ENCODE measurements at regions not wholly inside any gene's neighbourhood (a gene's known extent, or its start where the extent isn't known, plus 50 kb on each side); places are given as distances from the start of the nearest gene placed in this dataset.

DNA sequence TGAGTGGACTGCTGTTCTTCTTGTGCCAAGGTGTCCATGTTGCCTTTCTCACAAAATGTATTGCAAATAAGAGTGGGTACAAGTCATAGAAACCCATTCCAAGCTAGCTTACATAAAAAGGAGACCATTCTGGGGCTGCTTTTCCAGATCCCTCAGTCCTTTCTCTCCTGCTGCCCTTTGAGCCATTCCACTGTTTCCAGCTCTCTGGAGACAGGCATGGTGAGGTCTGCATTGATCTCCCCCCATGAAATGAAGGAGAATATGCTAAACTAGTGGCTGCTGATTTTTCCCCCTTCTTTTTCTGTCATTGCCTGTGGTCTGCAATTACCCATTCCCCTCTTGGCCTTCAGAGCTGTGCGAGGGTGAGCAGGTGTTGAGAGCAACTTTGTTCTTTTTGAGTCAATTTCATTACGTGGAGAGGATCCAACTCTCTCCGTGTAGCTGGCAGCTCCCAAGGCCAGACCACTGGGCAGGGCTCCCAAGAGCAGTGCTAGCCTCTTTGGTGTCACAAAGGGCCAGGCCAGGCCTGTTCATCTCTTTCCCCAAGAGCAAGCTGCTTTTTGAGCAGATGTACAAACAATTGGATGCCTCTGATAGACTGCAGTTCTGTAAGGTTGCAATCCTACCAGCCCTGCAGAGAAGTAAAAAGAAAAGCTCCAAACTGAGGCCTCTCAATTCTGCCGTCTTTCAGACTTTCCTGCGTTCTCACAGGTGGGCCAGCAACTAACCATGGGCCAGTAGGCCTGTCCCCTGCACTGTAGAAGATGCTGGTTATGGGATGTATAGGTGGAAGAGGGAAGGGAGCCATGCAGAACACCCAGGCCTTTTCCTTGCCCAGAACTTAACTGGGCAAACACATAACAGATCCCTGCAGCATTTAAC is 96.1 kb upstream of the ARMC2 start:
- no peak for DNase-seq

DNA sequence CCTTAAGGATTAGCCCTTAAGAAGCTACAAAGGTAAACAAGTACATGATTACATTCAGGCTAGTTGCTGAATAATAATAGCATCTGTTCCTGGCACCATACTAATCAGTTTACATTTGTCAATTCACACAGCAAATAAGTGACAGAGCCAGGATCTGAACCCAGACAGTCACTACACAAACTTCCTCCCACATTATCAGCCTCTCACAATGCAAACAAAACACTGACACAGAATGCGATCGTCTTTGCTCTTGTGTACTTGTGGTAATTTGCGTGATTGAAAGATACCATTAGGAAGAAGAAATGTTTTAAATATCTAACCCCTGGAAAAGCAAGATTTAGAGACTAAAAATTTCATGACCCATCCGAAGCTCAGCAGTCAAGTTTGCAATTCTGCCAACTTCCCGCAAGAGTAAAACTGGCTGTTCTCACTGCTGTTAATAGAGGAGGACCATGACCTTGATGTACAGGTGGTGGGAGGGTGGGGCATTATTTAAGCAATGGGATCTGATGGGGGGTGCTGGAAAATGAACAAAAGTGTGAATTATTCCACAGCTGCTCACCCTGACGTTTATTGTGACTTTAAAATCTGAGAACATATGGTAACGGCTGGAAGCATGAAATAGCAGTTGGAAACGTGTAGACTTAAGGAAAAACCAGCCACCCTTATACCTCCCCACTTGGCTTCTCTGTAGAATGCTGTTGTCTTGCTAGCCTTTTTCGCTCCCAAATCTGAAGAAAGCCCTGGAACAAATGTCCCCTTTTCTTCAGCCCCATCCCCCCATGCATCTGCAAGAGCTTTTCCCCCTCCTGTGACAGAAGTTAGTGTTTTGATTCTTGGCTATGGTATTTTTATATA is 95.3 kb upstream of the ARMC2 start:
- DNase-seq, result no peak

DNA sequence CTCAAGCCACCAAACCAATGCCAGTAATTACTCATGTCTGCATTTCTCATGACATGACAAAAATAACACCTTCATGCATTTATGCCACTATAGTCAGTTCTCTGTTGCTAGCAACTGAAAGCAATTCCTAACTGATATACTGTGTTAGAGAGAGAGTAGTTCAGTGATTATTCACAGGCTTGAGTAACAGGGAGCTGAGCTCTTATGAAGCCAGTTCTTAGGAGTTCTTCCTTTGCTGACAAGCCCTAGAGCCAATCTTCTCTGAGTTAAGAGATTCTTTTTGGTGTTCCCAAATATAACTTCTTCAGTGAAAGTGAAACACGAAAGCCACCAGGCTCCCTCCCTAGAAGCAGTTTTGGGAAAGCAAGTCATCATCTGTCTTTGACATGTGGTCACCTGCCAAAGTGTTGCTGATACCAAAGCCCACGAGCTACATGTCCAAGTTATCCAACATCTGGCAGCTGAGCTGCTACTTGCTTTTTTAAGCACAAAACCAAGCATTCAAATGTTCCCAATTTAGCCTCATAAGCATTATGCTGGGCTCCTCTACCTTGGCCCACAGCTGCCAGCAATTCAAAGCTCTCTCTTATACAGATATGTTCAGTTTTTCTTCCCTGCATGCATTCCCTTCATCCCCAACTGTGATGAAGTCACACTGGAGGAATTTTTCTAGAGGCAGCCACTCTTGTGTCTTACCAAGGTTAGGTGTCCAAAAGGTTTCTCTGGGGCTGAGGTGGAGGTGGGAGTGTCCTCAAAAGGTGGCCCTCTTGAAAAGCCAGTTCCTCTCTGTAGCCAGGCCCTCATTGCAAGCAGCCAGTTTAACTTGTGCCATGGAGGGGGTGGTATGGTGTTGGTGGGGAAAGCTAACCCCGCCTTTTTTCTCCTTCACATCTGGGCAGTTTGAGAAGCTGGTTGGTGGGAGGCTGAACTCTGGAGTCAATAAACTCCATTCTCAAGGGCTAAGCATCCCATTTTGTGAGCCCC is 92.7 kb upstream of the ARMC2 start:
- no peak for DNase-seq

DNA sequence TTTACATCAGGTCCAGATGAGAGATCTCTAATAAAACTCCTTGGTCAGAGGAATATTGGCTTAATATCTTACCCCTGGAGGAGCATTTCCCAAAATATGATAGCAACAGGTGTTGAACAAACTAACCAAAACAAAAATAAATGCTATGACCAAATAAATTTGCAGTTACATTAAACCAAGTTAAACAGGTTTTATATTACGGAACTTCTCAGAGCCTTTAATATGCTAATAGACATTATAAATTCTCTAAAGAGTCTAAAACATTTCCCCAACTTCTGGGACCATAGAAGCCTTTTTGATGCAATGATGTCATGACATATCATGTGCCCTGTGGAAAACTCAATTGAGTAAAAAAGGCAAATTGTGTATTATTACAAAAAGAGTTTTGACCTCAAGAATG is 90.9 kb upstream of the ARMC2 start:
- no peak for DNase-seq

DNA sequence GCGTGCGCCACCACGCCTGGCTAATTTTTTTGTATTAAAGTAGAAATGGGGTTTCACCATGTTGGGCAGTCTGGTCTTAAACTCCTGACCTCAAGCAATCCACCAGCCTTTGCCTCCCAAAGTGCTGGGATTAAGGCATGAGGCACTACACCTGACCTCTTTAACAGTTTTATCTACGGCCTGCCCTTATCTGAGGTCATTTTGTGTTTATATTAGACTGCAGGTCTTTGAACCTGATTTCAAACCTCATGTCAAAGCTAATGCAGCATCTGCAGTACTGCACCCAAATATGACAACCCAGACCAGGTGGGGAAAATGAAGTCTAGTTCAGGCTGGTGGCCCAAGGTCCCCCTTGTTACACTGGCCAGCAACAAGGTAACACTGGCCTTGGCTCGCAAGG is 89.3 kb upstream of the ARMC2 start:
- DNase-seq, result no peak

DNA sequence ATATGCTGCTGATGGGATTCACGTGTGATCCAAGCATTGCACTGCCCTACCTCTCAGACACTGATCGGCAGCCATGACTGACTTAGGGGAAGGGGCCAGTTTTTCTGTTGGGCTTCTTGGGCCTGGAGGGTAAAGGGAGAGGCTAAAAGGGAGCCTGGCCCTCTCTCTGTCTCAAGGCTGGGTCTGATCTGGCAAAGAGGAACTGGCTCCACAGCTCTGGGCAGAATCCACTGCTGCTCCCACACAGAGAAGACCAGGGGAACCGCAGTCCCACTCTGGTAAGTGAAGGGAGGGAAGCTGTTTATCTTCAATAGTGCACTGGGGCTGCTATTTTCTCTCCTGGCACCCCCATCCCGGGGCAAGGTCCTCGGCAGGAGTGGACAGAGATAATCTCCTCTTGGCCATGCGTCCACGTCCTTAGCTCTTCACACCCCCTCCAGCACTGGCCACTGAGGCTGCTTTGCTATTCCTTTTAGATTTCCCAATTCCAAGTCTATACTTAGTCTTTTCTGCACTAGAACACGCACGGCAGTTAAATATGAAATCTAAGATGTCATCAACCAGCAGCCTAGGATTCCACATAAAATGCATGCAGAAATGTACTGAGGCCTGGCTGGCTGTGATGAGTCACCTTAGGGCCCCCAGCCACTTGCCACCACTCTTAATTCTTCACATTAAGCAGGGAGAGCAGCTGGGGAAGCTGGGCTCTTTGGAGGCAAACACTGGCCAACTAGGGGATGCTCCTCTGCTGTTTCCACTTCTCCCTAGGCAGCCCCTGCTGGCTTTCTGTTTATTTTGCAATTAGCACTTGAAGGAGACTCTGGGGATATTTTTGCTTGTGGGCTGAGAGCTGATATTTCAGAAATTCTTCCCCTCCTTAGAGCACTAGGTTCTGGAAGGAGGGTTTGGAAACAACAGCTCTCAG is 87.8 kb upstream of the ARMC2 start:
- no peak for DNase-seq

DNA sequence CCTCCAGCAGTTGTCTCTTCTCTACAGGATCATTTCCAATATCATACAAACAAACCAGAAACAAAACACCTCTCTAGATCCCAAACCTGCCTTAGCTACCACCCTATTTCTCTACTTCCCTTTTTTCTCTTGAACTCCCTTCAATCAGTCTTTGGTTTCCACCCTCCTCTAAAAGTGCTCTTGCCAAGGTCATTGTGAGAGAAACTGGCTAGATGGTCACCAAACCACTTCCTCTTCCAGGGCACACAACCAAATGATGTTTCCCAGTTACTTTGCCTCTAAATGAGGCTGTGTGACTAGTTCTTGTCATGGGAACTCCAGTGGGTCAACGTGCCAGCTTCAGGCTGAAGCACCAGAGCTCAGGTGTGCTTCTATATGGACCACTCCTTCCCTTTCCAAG is 85.8 kb upstream of the ARMC2 start:
- no peak for DNase-seq

DNA sequence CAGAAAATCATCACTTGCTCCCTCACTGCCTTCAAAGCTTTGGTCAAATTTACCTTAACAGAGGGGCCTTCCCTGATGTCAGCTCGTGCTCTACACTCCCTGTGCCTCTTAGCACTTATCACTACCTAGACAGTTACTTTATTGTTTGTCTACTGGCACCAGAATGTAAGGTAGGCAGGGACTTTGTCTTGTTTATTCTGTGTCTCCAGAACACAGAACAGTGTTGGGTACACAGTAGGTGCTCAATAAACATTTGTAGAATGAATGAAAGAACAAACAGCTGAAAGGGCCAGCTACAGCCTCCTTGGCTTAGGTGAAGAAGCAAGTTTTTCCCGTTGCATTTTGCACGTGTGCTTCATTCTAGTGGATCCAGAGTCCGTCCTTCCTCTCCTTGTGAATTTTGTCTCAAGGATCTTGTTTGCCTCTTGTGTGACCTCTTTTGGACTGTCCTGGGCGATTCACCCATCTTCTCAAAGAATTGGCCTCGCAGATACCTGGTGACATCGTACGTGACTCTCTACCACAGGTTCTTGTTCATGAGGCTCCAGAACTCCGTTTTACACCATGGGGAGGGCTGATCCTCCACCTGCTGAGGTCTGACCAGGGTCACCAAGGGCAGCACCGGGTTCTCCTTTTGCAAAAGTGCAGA is 84.2 kb upstream of the ARMC2 start:
- DNase-seq, result no peak

DNA sequence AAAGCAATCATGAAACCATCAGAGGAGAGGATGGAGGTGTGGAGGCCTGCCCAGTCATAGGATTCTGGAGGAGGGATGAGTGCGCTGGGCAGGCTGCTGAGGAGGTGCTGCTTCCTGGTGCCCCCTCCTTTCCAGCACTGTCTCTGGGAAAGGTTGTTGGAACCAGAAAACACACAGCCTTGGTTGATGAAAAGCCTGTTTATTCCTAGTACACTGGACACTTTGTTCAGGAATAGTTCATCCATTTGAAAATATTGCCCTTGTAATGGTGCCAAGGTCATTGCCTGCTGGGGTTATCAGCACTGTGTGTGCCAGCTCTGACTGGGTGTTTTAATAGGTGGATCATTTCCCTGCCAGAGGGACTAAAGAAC is 83.7 kb upstream of the ARMC2 start:
- DNase-seq, result no peak

DNA sequence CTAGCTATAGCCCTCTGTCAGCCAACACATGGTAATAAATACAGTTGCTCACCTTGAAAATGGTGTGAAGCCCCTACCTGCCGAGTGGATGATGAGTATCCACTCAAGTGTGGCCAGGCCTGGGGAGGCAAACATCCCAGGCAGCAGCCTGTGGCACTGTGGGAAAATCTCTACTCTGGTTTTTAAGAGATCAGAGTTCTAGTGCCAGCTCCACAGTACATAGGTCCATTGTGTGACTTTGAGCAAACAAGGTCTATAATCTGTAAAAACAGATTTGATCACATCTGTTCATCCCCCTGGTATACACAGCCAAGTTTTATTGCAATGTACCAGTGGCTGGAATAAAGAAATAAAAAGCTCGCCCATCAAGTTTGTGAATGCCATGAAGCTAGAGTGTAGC is 82.7 kb upstream of the ARMC2 start:
- no peak for DNase-seq

DNA sequence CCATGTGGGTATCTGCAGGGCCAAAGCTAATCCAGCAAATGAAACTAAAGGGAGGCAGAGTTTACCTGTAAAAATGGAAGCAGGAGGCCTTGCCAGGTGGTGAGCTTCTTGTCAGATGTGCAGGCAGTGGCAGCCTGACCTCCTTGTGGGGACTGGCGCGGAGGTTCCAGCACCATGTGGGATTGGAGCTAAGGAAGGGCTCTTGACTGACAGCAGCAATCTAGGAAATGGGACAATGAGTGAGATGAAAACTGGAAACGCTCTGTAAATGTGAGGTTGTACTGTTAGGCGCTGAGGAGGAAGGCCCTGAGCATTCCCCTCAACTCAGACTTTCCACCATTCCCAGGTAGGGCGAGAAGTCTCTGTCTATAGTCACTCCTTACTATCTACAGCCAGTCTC is 81.8 kb upstream of the ARMC2 start:
- no peak for DNase-seq

DNA sequence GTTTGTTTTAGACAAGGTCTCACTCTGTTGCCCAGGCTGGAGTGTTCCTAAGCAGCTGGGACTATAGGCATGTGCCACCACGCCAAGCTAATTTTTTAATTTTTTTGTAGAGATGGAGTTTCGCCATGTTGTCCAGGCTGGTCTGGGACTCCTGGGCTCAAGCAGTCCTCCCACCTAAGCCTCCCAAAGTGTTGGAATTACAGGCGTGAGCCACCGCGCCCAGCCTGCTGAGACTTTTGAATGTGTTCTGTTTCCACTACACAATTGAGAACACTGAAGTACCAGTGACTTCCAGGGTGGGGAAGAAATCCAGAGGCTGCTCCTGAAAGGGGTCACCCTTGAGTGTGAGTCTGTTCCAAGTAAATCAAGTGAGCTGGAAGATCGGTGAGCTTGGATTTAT is 81.3 kb upstream of the ARMC2 start:
- no peak for DNase-seq

DNA sequence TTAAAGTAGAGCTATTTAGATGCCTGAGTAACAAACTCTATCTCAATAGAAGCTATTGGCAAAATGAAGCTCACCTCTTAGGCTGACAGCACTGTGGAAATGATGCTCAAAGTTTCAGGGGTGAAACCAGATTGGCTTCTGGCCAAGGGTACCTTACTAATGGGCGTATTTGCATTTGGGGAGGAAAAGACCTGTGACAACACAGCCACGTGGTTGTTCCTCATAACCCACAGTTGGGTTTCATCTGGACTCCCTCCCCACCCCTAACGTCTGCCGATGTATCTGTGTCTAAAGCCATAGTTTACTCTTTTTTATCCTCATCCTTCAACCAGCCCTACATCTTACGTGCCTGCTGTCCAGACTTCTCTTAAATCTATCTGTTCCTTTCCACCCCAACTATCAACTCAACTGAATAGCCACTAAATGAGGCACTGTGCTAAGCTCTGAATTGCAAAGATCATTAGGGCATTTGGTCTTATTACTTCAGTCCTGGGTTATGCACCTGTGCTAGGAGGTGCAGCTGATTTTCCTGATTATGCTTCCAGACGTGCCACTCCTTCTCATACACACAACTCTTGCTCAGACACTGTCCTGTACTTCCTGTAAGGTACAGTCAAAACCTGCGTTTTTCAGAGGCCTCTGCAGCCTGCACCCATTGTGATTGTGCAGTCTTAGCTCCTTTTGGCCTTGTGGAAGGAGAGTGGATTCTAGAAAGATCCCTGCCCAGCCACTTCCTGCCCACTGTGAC is 80.6 kb upstream of the ARMC2 start:
- no peak for DNase-seq

DNA sequence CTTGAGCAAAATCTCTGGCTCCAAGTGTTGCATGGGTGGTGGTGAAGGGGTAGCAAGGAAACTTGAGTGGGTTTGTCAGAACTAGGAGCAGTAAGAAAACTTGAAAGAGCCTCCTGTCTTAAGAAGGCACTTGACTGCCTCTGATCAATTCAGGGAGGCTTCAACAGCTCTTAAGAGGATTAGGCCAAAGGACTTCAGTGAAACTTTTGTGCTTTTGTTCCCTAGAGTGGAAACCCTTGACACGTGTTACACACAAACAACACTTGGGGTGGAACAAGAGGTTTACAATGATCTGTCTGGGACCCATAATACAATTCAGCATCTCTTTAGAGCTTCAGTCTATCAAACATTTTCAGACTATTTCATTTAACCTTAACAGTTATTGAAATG is 80.1 kb upstream of the ARMC2 start:
- no peak for DNase-seq

DNA sequence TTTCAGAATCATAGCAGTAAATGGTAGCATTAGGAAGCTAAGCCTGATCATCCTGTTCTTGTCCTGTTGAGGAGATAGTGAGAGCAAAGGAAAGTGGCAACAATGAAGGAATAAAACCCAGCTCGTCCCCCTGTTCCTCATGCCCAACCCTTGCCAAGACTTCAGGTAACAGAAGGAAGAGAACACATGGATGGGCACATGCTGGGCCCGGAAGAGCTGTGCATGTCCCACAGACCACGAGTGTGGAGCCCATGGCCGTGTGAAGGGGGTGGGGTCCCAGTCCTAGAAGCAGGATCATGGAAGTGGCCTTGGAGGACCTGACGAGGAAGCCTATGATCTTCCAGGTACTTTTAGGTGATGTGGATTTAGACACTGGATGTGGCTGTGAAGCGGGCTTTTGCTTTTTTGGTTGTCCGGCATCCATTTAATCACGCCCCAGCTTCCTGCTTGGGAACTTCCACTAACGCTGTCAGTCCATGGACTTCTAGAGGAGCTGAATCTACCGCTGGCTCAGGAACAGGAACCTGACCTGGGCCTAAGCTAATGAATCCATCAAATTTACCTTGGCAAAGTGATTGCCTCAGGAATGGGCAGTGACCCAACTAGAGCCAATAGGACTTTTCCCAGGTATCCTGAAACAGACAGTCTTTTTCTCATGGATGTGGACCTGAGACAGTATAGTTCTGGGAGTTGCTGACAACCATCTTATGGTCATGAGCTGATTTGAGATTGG is 79.3 kb upstream of the ARMC2 start:
- DNase-seq, result no peak

DNA sequence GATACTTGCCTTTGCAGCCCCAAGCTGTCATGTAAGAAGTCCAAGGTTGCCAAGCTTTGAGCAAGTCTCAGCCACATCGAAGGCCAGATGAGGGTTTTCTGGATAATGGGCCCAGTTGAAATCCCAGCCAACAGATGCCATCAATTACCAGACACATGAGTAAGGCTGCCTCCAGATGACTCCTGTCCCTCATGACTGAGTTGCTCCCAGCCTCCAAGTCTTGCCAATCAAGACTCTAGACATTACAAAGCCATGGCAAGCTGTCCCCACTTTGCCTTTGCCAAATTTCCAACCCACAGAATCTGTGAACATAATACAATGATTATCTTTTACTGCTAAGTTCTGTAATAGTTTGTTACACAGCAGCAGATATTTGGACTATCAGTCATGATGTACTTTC is 76.8 kb upstream of the ARMC2 start:
- no peak for DNase-seq

DNA sequence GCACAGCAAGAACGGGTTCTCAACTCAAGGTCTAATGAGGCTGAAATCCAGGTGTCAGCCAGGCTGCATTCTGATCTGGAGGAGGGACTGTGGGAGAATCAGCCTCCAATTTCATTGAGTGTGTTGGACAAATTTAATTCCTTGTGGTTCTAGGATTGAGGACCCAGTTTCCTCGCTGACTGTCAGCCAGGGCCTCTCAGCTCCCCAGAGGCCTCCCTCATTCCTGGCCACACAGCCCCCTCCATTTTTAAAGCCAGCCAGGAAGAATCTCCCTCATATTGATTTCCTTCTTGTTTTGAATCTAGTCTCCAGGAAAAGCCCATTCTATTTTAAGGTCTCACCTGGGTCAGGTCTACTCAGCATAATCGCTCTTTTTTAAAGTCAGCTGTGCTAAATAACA is 73.7 kb upstream of the ARMC2 start:
- no peak for DNase-seq

DNA sequence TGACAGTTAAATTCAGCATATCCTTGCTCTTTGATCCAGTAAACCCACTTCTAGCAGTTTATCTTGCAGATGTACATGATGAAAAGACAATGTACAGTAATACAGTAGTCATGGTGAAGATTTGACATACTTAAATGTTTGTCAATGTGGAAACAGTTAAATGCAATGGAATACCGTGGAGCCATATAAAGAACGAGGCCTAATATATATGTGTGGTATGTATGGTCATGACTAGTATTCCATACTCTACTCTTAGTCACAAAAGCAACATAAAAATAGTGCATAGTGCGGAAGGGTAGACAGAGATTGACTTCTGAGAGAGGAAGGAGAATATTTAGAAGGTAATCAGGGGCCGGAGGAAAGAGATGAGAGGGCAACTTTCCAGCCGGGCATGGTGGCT is 70.7 kb upstream of the ARMC2 start:
- DNase-seq, result no peak

DNA sequence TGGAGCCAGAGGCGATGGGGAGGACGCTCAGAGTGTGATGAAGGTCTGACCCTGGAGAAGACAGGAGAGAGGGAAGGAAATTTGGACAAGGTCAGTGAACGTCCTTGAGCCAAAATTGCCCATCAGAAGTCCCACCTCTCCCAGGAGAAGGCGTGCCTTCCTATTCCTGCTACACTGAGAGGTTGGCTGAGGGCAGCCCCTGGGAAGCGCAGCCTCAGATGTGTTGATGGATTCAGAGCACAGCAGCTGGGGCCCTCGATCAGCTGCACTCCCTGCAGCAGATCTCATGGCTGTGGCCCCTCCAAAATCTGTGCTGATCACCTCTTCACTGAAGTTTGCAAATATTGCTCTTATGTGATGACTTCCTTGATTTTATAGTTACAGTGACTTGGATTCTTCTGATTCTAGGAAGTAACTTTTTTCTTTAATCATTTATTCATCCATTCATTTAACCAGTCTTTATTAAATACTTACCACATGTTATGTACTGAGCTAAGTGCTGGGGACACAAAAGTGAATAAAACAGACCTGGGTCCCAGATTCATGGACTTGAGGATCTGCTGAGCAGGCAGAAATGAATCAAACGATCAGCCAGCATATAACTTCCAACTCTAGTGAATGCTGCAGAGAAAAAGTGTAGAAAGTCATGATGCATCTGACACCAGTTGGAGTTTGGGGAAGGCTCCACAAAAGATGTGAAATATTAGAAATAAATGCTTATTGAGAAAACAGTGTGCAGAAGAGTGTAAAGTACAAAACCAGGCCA is 69.6 kb upstream of the ARMC2 start:
- no peak for DNase-seq
